HG03460 (cell line): ENCODE measurements at regions not wholly inside any gene's neighbourhood (a gene's known extent, or its start where the extent isn't known, plus 50 kb on each side); places are given as distances from the start of the nearest gene placed in this dataset.
"Not testable (repeated sequence)": the region's sequence is repeated elsewhere in the genome, so short reads cannot be mapped to it uniquely, and the experiment has no call there.

Source experiments
- ATAC-seq: cut with Tn5 transposase; IDR thresholded peaks from one replicate; pipeline ENCODE4 v1.9.1; 2021; ENCODE audit not compliant: unreplicated experiment

DNA sequence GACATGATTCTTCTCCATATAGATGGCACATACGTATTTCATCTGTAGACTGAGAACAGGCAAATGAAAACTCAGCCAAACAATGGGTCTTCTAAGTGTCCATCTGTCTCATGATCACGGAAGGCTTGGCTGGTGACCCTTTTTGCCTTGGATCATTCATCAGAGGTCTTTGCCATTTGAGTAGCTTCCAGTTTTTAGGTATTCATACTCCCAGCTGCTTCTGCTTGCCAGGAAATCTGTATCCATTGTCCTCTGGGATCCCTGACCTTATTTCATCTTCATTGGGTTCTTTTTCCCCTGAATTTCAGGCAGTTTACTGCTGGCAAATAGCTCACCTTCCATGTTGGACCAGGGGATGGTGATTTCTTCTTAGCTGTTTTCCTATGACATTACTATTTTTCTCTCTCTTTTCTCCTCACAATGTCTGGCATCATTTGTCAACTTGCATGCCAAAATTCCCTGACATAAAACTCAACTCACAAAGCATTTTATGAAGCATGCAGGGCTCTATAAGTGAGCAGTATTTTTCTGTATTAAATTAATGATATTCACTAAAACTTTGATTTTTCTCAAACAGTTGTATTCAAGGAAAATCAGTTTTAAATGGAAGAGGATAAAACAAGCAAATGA is 241.2 kb downstream of the DNAJB9 start:
- ATAC-seq, result no peak

DNA sequence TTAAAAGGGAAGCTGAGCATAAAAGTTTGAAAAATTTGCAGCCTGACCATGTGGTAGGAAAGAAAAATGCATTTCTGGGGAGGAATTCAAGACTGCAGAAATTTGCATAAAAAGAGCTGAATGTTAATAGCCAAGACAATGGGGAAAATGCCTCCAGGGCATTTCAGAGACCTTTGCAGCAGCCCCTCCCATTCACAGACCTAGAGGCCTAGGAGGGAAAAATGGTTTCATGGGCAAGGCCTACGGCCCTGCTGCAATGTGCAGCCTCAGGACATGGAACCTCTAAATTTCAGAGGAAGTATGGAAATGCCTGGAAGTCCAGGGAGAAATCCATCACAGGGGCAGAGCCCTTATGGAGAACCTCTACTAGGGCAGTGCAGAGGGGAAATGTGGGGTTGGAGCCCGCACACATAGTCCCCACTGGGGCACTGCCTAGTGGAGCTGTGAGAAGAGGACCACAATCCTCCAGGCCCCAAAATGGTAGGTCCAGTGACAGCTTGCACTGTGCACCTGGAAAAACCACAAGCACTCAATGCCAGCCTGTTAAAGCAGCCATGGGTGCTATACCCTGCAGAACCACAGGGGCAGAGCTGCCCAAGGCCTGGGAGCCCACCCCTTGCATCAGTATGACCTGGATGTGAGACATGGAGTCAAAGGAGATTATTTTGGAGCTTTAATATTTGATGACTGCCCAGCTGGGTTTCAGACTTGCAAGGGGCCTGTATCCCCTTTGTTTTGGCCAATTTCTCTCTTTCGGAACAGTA is 243.8 kb downstream of the DNAJB9 start:
- ATAC-seq, result no peak

DNA sequence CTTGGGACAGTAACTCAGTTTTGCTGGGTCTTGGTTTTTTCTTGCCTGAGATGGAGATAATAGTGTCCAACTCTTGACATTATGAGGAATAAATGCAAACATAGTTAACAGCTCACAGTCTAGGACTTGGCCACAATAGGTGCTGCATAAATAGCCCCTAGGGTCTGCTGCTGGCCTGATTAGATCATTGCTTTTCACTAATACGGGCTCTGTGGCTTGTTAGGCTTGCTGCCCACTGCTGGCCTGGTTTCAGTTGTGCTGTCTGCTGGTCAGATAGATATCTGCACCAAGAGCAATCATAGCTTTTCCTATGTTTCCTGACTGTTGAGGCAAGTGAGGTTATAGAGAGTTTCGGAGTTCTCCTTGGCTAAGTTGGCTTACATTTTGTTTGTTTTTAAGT is 246.1 kb downstream of the DNAJB9 start:
- no peak for ATAC-seq

DNA sequence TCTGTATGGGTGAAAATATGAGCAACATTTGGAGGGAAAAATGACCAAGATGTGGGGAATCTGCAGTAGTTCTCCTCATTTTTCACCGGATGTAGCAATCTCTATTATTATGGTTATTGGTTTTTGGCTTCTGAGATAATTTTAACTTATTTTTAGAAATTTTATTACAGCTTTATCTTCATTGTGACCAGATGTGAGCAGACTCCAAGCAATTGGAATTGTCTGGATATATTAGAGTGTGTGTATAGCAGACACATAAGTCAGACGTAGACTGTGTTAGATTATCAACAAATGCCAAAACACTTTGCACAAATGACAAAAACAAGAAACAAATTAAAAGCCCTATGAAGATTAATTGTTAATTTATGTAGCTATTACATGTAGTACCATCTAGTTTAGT is 249.1 kb downstream of the DNAJB9 start:
- no peak for ATAC-seq

DNA sequence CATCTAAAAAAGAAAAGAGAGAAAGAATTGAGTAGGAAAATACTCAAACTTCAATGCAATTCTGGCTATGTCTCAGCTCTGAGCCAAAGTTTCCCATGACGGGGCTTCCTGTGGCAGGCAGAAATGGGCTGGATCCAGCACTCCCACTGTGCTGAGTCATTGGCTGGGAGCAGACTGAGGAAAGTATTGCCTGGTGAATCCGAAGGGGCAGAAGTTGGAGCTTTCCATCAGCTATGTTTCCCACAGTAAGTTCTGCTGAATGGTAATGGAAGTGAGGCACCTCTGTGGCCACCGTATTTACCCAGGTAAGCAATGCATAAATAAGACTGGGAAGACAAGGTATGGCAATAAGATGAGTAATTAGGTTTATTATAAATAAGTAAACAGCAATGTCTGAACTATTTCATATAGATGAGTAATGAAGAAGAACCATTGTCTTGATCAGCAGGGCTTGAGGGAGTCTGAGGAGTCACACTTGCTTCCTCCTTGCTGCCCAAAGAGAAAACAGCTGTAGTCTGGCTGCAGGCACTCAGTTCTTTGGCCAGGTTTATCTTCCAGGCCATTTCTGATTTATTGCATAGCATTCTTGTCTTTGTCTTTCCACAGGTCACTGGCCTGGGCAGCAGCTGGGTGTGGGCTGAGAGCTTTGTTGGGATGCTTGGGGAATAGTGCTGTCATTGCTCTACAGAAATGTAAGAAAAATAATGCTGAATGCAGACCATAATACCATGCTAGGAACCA is 255.3 kb downstream of the DNAJB9 start:
- ATAC-seq, result no peak

DNA sequence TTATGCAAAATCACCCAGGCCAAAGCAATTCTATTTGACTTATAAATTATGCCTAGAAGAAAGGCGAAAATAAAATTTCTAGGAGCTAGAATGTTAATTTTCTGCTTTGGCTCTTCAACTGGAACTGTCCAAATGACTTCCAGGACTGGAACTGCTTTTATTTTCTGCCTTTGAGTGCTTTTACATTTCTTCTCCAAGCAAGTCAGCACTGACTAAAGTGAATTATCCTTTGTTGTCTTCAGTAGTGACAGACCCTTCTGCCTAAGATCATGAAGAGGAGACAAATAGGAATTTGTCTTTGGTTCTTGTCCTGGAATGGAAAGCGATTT is 255.9 kb downstream of the DNAJB9 start:
- no peak for ATAC-seq

DNA sequence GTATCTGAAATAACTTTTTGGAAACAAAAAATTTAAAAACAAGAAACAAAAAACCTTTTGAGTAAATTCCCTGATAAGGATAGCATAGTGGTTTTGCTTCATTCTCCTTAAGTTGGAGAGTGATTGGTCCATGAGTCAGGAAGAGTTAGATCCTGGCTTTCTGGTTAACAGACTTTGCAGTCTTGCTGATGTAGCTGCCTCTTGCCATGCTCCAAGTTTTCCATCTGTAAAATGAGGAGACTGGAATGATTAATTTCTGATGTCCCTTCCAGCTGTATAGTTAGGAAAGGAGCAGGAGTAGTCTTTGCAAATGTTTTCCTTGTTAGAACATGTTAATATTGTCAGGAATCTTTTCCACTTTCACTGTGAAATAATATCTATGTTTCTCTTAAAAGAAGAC is 266.6 kb downstream of the DNAJB9 start:
- ATAC-seq, result no peak

DNA sequence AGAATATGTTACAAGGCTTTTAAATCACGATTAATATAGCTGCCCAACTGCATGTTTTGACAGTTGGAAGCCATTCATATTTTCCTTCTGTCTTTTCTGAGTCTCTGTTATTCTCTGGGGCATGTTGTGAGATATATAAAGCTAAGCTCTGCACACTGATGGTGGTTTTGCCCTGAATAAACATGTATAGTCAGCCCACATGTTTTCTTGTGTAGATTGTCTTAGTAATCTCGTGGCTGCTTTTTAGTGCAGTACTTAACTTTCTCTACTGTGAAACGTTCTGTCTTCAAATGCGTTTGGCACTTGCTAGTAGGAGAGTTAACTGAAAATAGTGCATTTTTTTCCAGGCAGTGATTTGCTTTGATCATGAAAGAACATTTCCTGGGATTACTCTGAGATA is 268.5 kb downstream of the DNAJB9 start:
- no peak for ATAC-seq

DNA sequence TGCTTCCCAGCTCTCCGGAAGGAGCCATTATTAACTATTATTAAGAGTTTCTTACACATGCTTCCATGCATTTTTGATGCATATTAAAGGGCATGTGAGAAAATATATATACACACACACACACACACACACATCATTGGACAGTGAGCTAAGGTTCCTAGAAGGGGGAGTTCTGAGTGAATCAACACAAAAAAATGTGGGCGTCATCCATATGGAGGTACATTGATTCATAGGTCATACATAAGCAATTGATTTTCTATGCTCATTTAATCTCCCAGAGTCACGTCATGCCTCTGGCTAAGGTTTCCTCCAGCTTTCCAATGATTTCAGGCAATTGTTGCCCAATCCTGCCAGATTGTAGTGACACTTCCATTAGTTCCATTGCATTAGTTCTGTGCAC is 269.4 kb downstream of the DNAJB9 start:
- no peak for ATAC-seq

DNA sequence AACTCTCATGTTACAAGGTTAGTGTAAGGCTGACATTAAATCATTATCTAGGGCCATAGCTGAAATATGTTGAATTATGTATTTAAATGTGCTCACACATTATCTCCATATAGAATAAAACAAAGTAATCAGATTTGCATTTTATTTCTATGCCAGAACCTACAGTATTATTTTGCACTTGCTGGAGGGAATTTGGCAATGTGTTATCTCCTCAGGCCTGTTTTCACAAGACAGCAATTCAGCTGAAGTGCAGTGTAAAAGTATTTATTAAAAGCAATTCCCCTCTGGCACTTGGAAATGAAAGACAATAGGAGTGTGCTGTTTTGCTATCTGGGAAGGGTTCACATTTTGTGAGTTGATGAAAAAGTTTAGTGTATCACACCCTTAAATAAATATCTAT is 276.3 kb downstream of the DNAJB9 start:
- ATAC-seq, result no peak

DNA sequence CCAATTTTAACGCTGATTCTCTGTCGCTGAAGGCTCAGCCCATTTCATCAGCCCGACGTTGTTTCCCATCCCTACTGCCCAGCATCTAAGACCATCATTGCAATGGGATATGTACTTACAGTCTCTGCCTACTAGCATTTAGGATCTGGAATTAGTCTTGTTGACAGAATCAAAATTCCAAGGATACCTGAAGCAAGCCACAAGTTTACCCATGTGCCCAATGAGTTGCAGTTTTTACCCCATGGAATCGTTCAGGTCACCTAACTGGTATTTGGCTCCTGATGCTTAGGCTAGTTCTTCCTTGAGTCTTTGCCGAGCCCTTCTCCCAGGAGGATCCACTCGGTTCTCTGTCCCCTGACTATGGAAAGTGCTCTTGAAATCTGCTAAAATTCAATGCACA is 276.8 kb downstream of the DNAJB9 start:
- no peak for ATAC-seq

DNA sequence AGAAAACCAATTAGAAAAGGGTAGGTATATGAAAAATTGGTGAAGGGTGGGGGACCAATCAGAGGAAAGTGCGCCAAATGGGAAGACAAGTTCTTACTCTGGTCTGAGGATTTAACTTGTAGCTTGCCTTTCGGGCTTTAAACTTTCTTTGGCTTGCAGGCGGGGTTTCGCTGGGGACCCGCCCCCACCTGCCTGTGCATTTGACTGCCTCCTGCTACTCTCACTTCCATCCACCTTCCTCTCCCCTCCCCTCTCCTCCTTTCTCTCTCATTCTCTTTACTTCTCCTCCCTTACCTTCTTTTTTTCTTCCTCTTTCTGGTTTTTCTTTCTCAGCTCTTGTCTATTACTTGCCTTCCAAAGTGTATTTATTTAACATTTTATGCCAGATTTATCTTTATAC is 278.8 kb downstream of the DNAJB9 start:
- ATAC-seq, result no peak

DNA sequence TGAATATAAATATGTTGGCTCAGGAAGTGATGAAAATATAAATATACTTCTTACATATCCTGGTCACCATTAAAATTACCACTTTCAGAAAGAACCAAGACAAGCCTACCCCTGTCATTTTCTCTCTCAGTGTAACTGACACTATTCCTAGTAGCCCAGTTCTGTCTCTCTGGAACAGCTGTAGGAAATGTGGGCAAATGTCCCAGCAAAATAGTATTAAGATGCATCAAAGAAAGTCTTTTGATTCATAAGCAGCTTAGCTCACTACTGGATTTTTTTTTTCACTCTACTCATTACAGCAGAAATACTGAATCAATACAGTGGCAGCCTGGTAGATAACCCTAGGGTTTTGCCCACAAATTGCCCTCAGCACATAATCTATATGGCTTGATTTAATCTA is 290.9 kb downstream of the DNAJB9 start:
- ATAC-seq, result no peak

DNA sequence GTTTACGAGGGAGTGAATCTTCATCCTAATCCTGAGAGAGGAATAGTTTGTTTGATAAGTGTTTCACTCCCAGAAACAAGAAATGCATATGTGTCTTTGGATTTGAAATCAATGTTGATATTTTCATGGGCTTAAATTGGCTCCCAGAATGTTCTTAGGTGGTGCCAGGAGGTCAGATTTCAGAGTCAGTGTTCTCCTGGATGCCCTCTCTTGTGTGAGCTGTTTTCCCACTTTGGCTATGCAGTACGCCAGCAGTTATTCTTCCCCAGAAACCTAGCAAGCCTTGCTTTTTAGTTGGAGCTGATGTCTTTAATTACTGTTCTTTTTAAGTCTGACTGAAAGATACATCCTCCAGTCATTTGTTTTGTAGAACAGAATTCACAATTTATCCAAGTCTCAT is 291.4 kb downstream of the DNAJB9 start:
- no peak for ATAC-seq

DNA sequence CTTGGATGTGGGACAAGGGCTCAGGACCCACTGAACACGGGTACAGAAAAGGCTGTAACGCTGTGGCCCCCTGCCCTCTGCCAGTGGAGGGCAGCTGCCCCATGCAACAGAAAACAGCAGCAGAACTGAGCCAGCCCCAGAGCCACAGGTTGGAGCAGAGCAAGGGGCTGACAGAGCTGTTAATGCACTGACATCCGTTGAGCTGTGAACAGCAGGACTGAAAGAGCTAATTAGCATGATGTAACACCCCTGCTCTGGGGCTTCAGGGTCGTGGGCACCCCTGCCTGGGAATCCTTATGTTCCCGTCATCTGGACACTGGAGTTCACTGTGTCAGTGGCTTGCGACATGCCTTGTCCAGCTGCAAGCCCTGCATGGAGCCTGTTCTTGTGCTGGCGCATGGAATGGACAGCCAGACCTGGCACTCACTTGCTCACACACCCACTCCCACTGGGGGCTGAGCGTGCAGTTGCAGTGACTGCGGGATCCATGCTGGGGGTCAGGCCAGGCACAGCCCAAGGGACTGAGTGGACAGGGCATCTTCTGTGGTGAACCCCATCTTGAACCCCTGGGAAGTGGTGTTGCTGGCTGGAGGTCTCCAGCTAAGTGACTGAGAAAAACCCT is 293.7 kb downstream of the DNAJB9 start:
- ATAC-seq, result no peak

DNA sequence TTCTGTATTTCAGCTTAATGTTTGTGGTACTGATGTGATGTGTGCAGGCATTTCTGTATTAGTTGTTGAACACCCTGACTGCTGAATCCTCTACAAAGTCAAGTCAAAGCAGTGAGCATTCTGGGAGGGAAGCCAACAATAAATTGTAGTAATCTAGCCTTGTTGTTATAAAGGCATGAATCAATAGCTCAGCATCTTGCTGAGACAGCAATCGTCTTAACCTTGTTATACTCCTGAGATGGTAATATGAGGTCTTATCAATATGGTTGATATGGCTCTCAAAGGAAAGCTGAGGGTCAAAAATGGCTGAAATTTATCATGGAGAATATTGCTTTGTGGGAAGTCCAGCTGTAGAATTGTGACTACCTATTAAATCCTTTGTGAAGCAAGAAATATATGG is 299.4 kb downstream of the DNAJB9 start:
- no peak for ATAC-seq

DNA sequence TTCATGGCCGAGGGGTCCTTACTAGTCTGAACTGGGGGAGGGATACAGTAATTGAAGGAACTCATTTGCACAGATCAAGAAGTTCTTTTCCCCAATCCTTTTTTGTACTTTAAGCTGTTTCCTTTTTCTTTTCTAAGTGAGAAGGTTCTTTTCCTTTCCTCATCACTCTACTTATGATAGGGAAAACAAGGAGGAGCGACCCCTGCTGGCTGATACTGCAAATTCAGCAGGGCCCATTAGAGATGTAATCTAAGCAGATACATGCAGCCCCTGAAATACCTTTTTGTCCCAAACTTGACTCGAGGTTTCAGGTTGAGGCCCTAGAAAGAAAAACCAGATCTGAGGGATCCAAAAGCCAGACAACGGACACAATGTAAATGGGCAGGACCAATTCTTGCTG is 305.5 kb downstream of the DNAJB9 start:
- ATAC-seq, result no peak

DNA sequence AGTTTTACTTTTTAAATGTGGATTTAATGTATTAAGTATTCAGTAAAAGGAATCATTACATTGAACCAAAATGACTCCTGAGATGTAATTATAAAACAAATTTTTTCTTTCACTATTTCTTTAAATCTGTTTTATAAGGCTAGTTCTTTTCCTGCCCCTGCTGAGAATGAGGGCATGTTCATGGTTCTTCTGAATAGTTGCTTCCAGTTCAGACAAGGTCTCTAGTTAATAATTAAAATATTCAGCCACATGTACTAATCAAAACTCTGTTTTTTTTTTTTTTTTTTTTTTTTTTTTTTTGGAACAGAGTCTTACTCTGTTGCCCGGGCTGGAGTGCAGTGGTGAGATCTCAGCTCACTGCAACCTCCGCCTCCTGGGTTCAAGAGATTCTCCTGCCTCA is 321.2 kb downstream of the DNAJB9 start:
- ATAC-seq, result no peak

DNA sequence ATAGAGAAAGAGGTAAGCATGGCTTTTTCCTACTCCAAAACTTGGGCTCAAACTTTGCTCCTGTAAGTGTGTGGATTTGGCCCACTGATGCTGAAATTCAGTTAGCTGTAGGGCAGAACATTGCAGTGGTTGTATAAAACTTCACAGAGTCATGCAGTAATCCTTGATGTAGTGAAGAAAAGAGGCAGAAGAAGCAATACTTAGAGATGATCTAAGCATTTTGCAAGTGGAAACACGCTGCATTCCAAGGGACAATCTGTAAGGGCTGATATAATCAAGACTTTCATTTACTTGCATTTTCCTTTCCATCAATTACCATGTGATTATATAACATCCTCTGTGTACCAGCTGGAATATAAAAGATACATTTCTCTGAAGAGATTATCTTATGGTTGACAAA is 338.8 kb downstream of the DNAJB9 start:
- no peak for ATAC-seq

DNA sequence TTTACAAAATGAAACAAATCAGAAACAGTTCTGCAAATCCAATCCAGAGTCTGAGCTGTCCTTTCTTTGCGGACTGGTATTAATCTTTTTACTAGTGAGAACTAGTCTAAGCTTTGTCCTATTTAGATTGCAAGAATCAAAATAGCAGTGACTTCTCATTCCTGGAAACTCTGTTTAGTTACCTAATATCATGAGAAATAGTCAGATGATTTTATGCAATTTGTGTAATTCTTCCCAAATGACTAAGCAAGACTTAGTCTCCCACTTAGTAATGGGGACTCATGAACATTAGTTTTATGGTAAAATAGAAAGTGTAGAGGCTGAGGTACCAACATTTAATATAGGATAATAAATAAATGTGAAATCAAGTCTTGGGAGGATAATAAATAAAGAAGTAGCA is 341.3 kb downstream of the DNAJB9 start:
- no peak for ATAC-seq

DNA sequence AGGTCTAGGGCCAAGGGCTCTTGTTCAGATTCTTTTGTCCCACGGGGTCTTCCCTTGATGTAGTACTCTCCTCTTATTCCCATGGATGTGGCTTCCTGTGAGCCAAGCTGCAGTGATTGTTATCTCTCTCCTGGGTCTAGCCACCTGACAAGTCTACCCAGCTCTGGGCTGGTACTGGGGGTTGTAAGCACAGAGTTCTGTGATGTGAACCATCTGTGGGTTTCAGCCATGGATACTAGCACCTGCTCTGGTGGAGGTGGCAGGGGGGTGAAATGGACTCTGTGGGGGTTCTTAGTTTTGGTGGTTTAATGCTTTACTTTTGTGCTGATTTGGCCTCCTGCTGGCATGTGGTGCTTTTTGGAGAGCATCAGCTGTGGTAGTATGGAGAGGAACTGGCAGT is 350.8 kb downstream of the DNAJB9 start:
- ATAC-seq, result no peak

DNA sequence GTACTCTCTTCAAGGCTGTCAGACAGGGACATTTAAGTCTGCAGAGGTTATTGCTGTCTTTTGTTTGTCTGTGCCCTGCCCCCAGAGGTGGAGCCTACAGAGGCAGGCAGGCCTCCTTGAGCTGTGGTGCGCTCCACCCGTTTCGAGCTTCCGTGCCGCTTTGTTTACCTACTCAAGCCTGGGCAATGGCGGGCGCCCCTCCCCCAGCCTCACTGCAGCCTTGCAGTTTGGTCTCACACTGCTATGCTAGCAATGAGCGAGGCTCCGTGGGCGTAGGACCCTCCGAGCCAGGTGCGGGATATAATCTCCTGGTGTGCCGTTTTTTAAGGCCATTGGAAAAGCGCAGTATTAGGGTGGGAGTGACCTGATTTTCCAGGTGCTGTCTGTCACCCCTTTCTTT is 373.4 kb downstream of the DNAJB9 start:
- ATAC-seq, result not testable (repeated sequence)
